ENCODE measurements at regions not wholly inside any gene's neighbourhood (a gene's known extent, or its start where the extent isn't known, plus 50 kb on each side); places are given as distances from the start of the nearest gene placed in this dataset.

- TF ChIP-seq CTCF (IDR thresholded peaks at IDR 0.05; ENCODE audit: poor library complexity, severe bottlenecking), result no peak
- H3K4me3 ChIP-seq (ENCODE audit: severe bottlenecking), result no peak overlapping the region
- DNase-seq (ENCODE audit: low spot score), result no peak
- no peaks in the 10 kb centered on the region for H3K36me3 ChIP-seq (ENCODE audit: low read depth)
- H3K9me3 ChIP-seq (ENCODE audit: severe bottlenecking), result no peaks in the 10 kb centered on the region
- no peak for ATAC-seq (ENCODE audit: low read depth)
- H3K27me3 ChIP-seq (ENCODE audit: insufficient read depth, poor library complexity, severe bottlenecking), result no peaks in the 10 kb centered on the region
- H3K27ac ChIP-seq (ENCODE audit: poor library complexity, severe bottlenecking), result no peak overlapping the region
- no peaks in the 10 kb centered on the region for H3K4me1 ChIP-seq (ENCODE audit: insufficient read depth, poor library complexity, severe bottlenecking)
Observed at GRCh38 chr2:12254280-12254860, 462.4 kb upstream of the TRIB2 start.

GRCh38 chr2:12256206-12256605 lies 460.5 kb upstream of the TRIB2 start:
- Histone ChIP-seq H3K27ac (ENCODE audit: poor library complexity, severe bottlenecking) (no peak overlapping the region), H3K4me1 (ENCODE audit: insufficient read depth, poor library complexity, severe bottlenecking) (no peaks in the 10 kb centered on the region), H3K36me3 (ENCODE audit: low read depth) (no peaks in the 10 kb centered on the region), H3K4me3 (ENCODE audit: severe bottlenecking) (no peak overlapping the region), H3K27me3 (ENCODE audit: insufficient read depth, poor library complexity, severe bottlenecking) (no peaks in the 10 kb centered on the region), H3K9me3 (ENCODE audit: severe bottlenecking) (no peaks in the 10 kb centered on the region)
- DNase-seq (ENCODE audit: low spot score) (no peak), ATAC-seq (ENCODE audit: low read depth) (no peak)
- no peak for TF ChIP-seq CTCF (IDR thresholded peaks at IDR 0.05; ENCODE audit: poor library complexity, severe bottlenecking)

- Histone ChIP-seq H3K27me3 (ENCODE audit: insufficient read depth, poor library complexity, severe bottlenecking) (no peaks in the 10 kb centered on the region), H3K36me3 (ENCODE audit: low read depth) (no peaks in the 10 kb centered on the region), H3K27ac (ENCODE audit: poor library complexity, severe bottlenecking) (no peak overlapping the region), H3K9me3 (ENCODE audit: severe bottlenecking) (no peaks in the 10 kb centered on the region), H3K4me3 (ENCODE audit: severe bottlenecking) (no peak overlapping the region), H3K4me1 (ENCODE audit: insufficient read depth, poor library complexity, severe bottlenecking) (peaks cover 3% of the 10 kb centered on the region)
- ATAC-seq (ENCODE audit: low read depth) (no peak), DNase-seq (ENCODE audit: low spot score) (no peak)
- no peak for TF ChIP-seq CTCF (IDR thresholded peaks at IDR 0.05; ENCODE audit: poor library complexity, severe bottlenecking)
Observed at GRCh38 chr2:12257476-12257875, 459.3 kb upstream of the TRIB2 start.

- DNase-seq (ENCODE audit: low spot score), result no peak
- Histone ChIP-seq H3K4me3 (ENCODE audit: severe bottlenecking) (no peak overlapping the region), H3K36me3 (ENCODE audit: low read depth) (no peaks in the 10 kb centered on the region), H3K27me3 (ENCODE audit: insufficient read depth, poor library complexity, severe bottlenecking) (no peaks in the 10 kb centered on the region), H3K27ac (ENCODE audit: poor library complexity, severe bottlenecking) (no peak overlapping the region), H3K4me1 (ENCODE audit: insufficient read depth, poor library complexity, severe bottlenecking) (peaks cover 3% of the 10 kb centered on the region), H3K9me3 (ENCODE audit: severe bottlenecking) (no peaks in the 10 kb centered on the region)
- no peak for TF ChIP-seq CTCF (IDR thresholded peaks at IDR 0.05; ENCODE audit: poor library complexity, severe bottlenecking)
- no peak for ATAC-seq (ENCODE audit: low read depth)
Observed at GRCh38 chr2:12259493-12259892, 457.2 kb upstream of the TRIB2 start.

- TF ChIP-seq CTCF (IDR thresholded peaks at IDR 0.05; ENCODE audit: poor library complexity, severe bottlenecking), result no peak
- DNase-seq (ENCODE audit: low spot score), result no peak
- no peak overlapping the region for H3K4me3 ChIP-seq (ENCODE audit: severe bottlenecking)
- H3K27ac ChIP-seq (ENCODE audit: poor library complexity, severe bottlenecking), result no peak overlapping the region
- no peaks in the 10 kb centered on the region for H3K36me3 ChIP-seq (ENCODE audit: low read depth)
- no peaks in the 10 kb centered on the region for H3K9me3 ChIP-seq (ENCODE audit: severe bottlenecking)
- peaks cover 3% of the 10 kb centered on the region for H3K4me1 ChIP-seq (ENCODE audit: insufficient read depth, poor library complexity, severe bottlenecking)
- peak; percentile 61; the same call in 2 of the 3 replicates for ATAC-seq (ENCODE audit: low read depth)
- no peaks in the 10 kb centered on the region for H3K27me3 ChIP-seq (ENCODE audit: insufficient read depth, poor library complexity, severe bottlenecking)
Observed at GRCh38 chr2:12261986-12262680, 454.6 kb upstream of the TRIB2 start.
